ENCODE measurements at regions not wholly inside any gene's neighbourhood (a gene's known extent, or its start where the extent isn't known, plus 50 kb on each side); places are given as distances from the start of the nearest gene placed in this dataset.

GRCh38 chr10:118238573-118239235, 103.4 kb downstream of the FAM204A start:
- no peak overlapping the region for H3K18ac ChIP-seq (ENCODE audit: low read depth, low read length)
- CTCF ChIA-PET = interaction anchor here (1.0 kb wide), 1 partner anchor 742 kb away, joined by 3 read pairs; no protein-coding TSS in a partner anchor
- H4K5ac ChIP-seq (ENCODE audit: low read depth, low read length) = no peak overlapping the region
- H3K9me1 ChIP-seq (ENCODE audit: insufficient read depth, low read length) = no peaks in the 10 kb centered on the region
- intact Hi-C loops (cut with micrococcal nuclease) = no loop called here
- no peak overlapping the region for H3K4ac ChIP-seq (ENCODE audit: low read depth, low read length)
- no peak overlapping the region for H2BK120ac ChIP-seq (ENCODE audit: low read depth, low read length)
- no peak overlapping the region for H3K4me3 ChIP-seq (ENCODE audit: insufficient read depth, low read depth, low read length)
- no peak overlapping the region for H2BK20ac ChIP-seq (ENCODE audit: low read depth, low read length)
- no peaks in the 10 kb centered on the region for H3K4me1 ChIP-seq (ENCODE audit: control insufficient read depth, insufficient read depth, low read length)
- H3K56ac ChIP-seq (ENCODE audit: extremely low read depth, insufficient read depth, low read length) = no peak overlapping the region
- H3K27ac ChIP-seq (ENCODE audit: insufficient read depth, low read length) = no peak overlapping the region
- H3K27me3 ChIP-seq (ENCODE audit: control insufficient read depth, insufficient read depth, low read length) = peaks cover 3% of the 10 kb centered on the region
- 10% methylated on average over 2 of the region's 13 CpGs; no CpG with 5 or more reads in 1 of the 2 experiments for WGBS, 2 experiments (ENCODE audit: extremely low coverage in 2 of 2, insufficient read length in 1 of 2)
- no peak overlapping the region for H3K14ac ChIP-seq (replicated peaks; ENCODE audit: low read depth, low read length)
- no peak overlapping the region for H3K4me2 ChIP-seq (ENCODE audit: low read depth, low read length)
- dilution Hi-C loops (cut with HindIII; ENCODE audit: low sequenced_read_pairs, unreplicated experiment) = no loop called here
- no peaks in the 10 kb centered on the region for H3K9me3 ChIP-seq (ENCODE audit: control insufficient read depth, insufficient read depth, low read length)
- ATAC-seq (ENCODE audit: low read depth) (0 out of 2 replicates have a peak, but pooled peaks have one; percentile 21), DNase-seq (peak; percentile 8)
- H3K9ac ChIP-seq (ENCODE audit: low read depth, low read length) = no peak overlapping the region
- H2BK5ac ChIP-seq (ENCODE audit: low read depth, low read length, poor library complexity, severe bottlenecking) = no peak overlapping the region
- in situ Hi-C loops (cut with MboI; ENCODE audit: low sequenced_read_pairs) = loop anchor here (25.0 kb wide), 1 partner anchor 1026 kb away; no protein-coding TSS in a partner anchor
- H3K23ac ChIP-seq (ENCODE audit: low read depth, low read length) = no peak overlapping the region
- TF ChIP-seq BHLHE40 (IDR thresholded peaks at IDR 0.05; ENCODE audit: low read depth, low read length) (no peak), RAD21 (IDR thresholded peaks at IDR 0.05; ENCODE audit: low read length) (no peak), MAZ (IDR thresholded peaks at IDR 0.05; ENCODE audit: borderline replicate concordance, low read depth, low read length) (no peak), FOS (IDR thresholded peaks at IDR 0.05; ENCODE audit: low read depth, low read length) (no peak)
- TF ChIP-seq, protein P1, sequence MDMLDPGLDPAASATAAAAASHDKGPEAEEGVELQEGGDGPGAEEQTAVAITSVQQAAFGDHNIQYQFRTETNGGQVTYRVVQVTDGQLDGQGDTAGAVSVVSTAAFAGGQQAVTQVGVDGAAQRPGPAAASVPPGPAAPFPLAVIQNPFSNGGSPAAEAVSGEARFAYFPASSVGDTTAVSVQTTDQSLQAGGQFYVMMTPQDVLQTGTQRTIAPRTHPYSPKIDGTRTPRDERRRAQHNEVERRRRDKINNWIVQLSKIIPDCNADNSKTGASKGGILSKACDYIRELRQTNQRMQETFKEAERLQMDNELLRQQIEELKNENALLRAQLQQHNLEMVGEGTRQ (IDR thresholded peaks at IDR 0.05; ENCODE audit: low read depth, low read length) = no peak
- no peak overlapping the region for H2AK9ac ChIP-seq (replicated peaks; ENCODE audit: low read depth, low read length, poor library complexity)
- no peak overlapping the region for H4K91ac ChIP-seq (ENCODE audit: insufficient read depth, low read depth, low read length)
- POLR2A ChIA-PET (ENCODE audit: unreplicated experiment) = no interaction called here
- no TSS peak for BruUV-seq (replicated peaks)
- H2AK5ac ChIP-seq (ENCODE audit: low read depth, low read length) = no peak overlapping the region
- no peaks in the 10 kb centered on the region for H3K36me3 ChIP-seq (ENCODE audit: control insufficient read depth, insufficient read depth, low read length)
- H3K79me1 ChIP-seq (ENCODE audit: low read depth in 1 of 2, low read length in 2 of 2) = no peaks in the 10 kb centered on the region
- no peak overlapping the region for H2BK15ac ChIP-seq (ENCODE audit: low read depth, low read length)
- no peaks in the 10 kb centered on the region for H4K20me1 ChIP-seq (ENCODE audit: insufficient read depth, low read length)
- no peak overlapping the region for H4K8ac ChIP-seq (ENCODE audit: low read depth in 2 of 2, low read length in 2 of 2)
- no peak overlapping the region for H2AFZ ChIP-seq (replicated peaks; ENCODE audit: low read length, poor library complexity)

Data from IMR-90 (cell line).